IMR-90 (cell line): ENCODE measurements at regions not wholly inside any gene's neighbourhood (a gene's known extent, or its start where the extent isn't known, plus 50 kb on each side); places are given as distances from the start of the nearest gene placed in this dataset.

Source experiments
- ATAC-seq: fragments of 200-7000 bp; cut with Tn5 transposase; 2 replicates; pipeline ENCODE4 v1.9.1; 2020; ENCODE audit warnings: low read depth, mild to moderate bottlenecking, moderate library complexity
- BruUV-seq: library from RNA; stranded (reverse); fragments of 400-500 nt; replicated peaks from 2 replicates; lab custom pipeline; 2021; lab: Mats Ljungman, UMichigan
- CTCF ChIA-PET: fragments of 300-600 bp; formaldehyde crosslinking; extraction: SDS; loops from one replicate; lab custom pipeline; 2021; ENCODE audit warnings: antibody characterized with exemption; lab: Yijun Ruan, JAX
- POLR2A ChIA-PET: fragments of 300-600 bp; sonication (Branson Sonifier 250); formaldehyde crosslinking; loops from one replicate; lab custom pipeline; 2022; ENCODE audit warnings: antibody characterized with exemption; ENCODE audit not compliant: unreplicated experiment; lab: Charles Lee
- DNase-seq: peaks from one replicate; pipeline ENCODE4 v3.0.0; 2013
- H2AFZ ChIP-seq: replicated peaks from 2 replicates; pipeline ENCODE3; 2013; ENCODE audit warnings: low read length, mild to moderate bottlenecking; ENCODE audit not compliant: poor library complexity
- H2AK5ac ChIP-seq: 2 replicates; pipeline ENCODE4 v1.6.1; 2013; ENCODE audit warnings: low read depth, low read length, inconsistent platforms
- H2AK9ac ChIP-seq: replicated peaks from 2 replicates; pipeline ENCODE3; 2013; ENCODE audit warnings: mild to moderate bottlenecking, low read depth, low read length, moderate library complexity; ENCODE audit not compliant: poor library complexity
- H2BK120ac ChIP-seq: 2 replicates; pipeline ENCODE4 v1.6.1; 2013; ENCODE audit warnings: low read depth, low read length, inconsistent platforms
- H2BK15ac ChIP-seq: 3 replicates; pipeline ENCODE4 v1.6.1; 2013; ENCODE audit warnings: low read depth, low read length, inconsistent platforms
- H2BK20ac ChIP-seq: 2 replicates; pipeline ENCODE4 v1.6.1; 2013; ENCODE audit warnings: low read depth, mild to moderate bottlenecking, inconsistent platforms, low read length, moderate library complexity
- H2BK5ac ChIP-seq: 2 replicates; pipeline ENCODE4 v1.6.1; 2013; ENCODE audit warnings: mild to moderate bottlenecking, low read depth, low read length, inconsistent platforms; ENCODE audit not compliant: poor library complexity, severe bottlenecking
- H3K14ac ChIP-seq: replicated peaks from 2 replicates; pipeline ENCODE4 v1.6.1; 2013; ENCODE audit warnings: low read depth, low read length, inconsistent platforms
- H3K18ac ChIP-seq: 2 replicates; pipeline ENCODE4 v1.6.1; 2013; ENCODE audit warnings: low read depth, low read length, control low read depth
- H3K23ac ChIP-seq: 2 replicates; pipeline ENCODE4 v1.6.1; 2013; ENCODE audit warnings: low read depth, low read length, inconsistent platforms
- H3K27ac ChIP-seq: 2 replicates; pipeline ENCODE4 v1.5.1; 2013; ENCODE audit warnings: mild to moderate bottlenecking, control low read depth, low read length; ENCODE audit not compliant: insufficient read depth
- H3K27me3 ChIP-seq: 2 replicates; pipeline ENCODE4 v1.6.1; 2013; ENCODE audit warnings: low read length; ENCODE audit not compliant: control insufficient read depth, insufficient read depth
- H3K36me3 ChIP-seq: 2 replicates; pipeline ENCODE4 v1.6.1; 2013; ENCODE audit warnings: low read length, mixed read lengths; ENCODE audit not compliant: control insufficient read depth, insufficient read depth
- H3K4ac ChIP-seq: 2 replicates; pipeline ENCODE4 v1.6.1; 2013; ENCODE audit warnings: low read depth, low read length, inconsistent platforms
- H3K4me1 ChIP-seq: 2 replicates; pipeline ENCODE4 v1.6.1; 2013; ENCODE audit warnings: low read length, mixed read lengths; ENCODE audit not compliant: control insufficient read depth, insufficient read depth
- H3K4me2 ChIP-seq: 2 replicates; pipeline ENCODE4 v1.6.1; 2013; ENCODE audit warnings: low read depth, mild to moderate bottlenecking, control low read depth, low read length, moderate library complexity
- H3K4me3 ChIP-seq: 2 replicates; pipeline ENCODE4 v1.5.1; 2013; ENCODE audit warnings: low read depth, mild to moderate bottlenecking, control low read depth, low read length, moderate library complexity; ENCODE audit not compliant: insufficient read depth
- H3K56ac ChIP-seq: 2 replicates; pipeline ENCODE4 v1.6.1; 2013; ENCODE audit warnings: low read length, inconsistent platforms; ENCODE audit not compliant: insufficient read depth; ENCODE audit errors: extremely low read depth
- H3K79me1 ChIP-seq, 2 experiments: 2 replicates each; pipeline ENCODE4 v1.6.1; 2013; ENCODE audit warnings: low read length in 2 of 2, inconsistent platforms in 1 of 2, low read depth in 1 of 2
- H3K9ac ChIP-seq: 2 replicates; pipeline ENCODE4 v1.6.1; 2013; ENCODE audit warnings: low read depth, low read length, control low read depth
- H3K9me1 ChIP-seq: 2 replicates; pipeline ENCODE4 v1.6.1; 2013; ENCODE audit warnings: low read length, inconsistent platforms; ENCODE audit not compliant: insufficient read depth
- H3K9me3 ChIP-seq: 2 replicates; pipeline ENCODE4 v1.6.1; 2013; ENCODE audit warnings: low read length; ENCODE audit not compliant: control insufficient read depth, insufficient read depth
- H4K20me1 ChIP-seq: 2 replicates; pipeline ENCODE4 v1.6.1; 2013; ENCODE audit warnings: low read length, inconsistent platforms; ENCODE audit not compliant: insufficient read depth
- H4K5ac ChIP-seq: 2 replicates; pipeline ENCODE4 v1.6.1; 2013; ENCODE audit warnings: mild to moderate bottlenecking, low read depth, low read length, control low read depth
- H4K8ac ChIP-seq, 2 experiments: 2 replicates each; pipeline ENCODE4 v1.6.1; 2013; ENCODE audit warnings: low read depth in 2 of 2, low read length in 2 of 2, control low read depth in 1 of 2, inconsistent platforms in 1 of 2
- H4K91ac ChIP-seq: 2 replicates; pipeline ENCODE4 v1.6.1; 2013; ENCODE audit warnings: low read depth, low read length, inconsistent platforms; ENCODE audit not compliant: insufficient read depth
- RFX5 ChIP-seq: IDR thresholded peaks from 2 replicates; pipeline ENCODE4 v1.8.0; 2012; ENCODE audit warnings: low read depth, mild to moderate bottlenecking, low read length, moderate library complexity
- WGBS, 2 experiments: methylation state at CpG; one replicate each; pipeline versions ENCODE4 v1.1.5 to v1.1.7; 2013; ENCODE audit warnings: missing lambda C conversion rate in 2 of 2; ENCODE audit not compliant: insufficient read length in 1 of 2; ENCODE audit errors: extremely low coverage in 2 of 2; 5-methylcytosine and 5-hydroxymethylcytosine counted together
- dilution Hi-C: fragments of 300-500 bp; cut with HindIII; formaldehyde crosslinking; loops from one replicate; pipeline ENCODE4 v1.14.3; 2018; ENCODE audit warnings: low sequenced_read_pairs; ENCODE audit not compliant: unreplicated experiment
- in situ Hi-C: fragments of 300-500 bp; cut with MboI; formaldehyde crosslinking; loops from 3 replicates; pipeline ENCODE4 v1.14.3; 2019; ENCODE audit warnings: low sequenced_read_pairs, inconsistent platforms, mixed read lengths
- intact Hi-C: fragments of 100-400 bp; cut with micrococcal nuclease; formaldehyde crosslinking; loops from 2 replicates; pipeline ENCODE4 v1.10.0; 2022

GRCh38 chr4:148814030-148814429 lies 371.8 kb upstream of the NR3C2 start:
- H2AFZ ChIP-seq = no peak overlapping the region
- no peak overlapping the region for H3K18ac ChIP-seq
- intact Hi-C loops (no loop called here), dilution Hi-C loops (no loop called here), in situ Hi-C loops (no loop called here)
- H3K4me3 ChIP-seq = no peak overlapping the region
- H2BK15ac ChIP-seq = no peak overlapping the region
- no peak overlapping the region for H4K91ac ChIP-seq
- H2BK20ac ChIP-seq = no peak overlapping the region
- H4K8ac ChIP-seq = no peak overlapping the region
- ATAC-seq = no peak
- H4K5ac ChIP-seq = no peak overlapping the region
- no peak overlapping the region for H3K9ac ChIP-seq
- no peaks in the 10 kb centered on the region for H4K20me1 ChIP-seq
- no peak for TF ChIP-seq RFX5
- H2BK5ac ChIP-seq = no peak overlapping the region
- no peak overlapping the region for H3K4me2 ChIP-seq
- no peak overlapping the region for H3K23ac ChIP-seq
- H2AK5ac ChIP-seq = no peak overlapping the region
- no CpG with 5 or more reads among the region's 1 CpG for WGBS, 2 experiments
- H3K56ac ChIP-seq = no peak overlapping the region
- no TSS peak for BruUV-seq
- H2BK120ac ChIP-seq = no peak overlapping the region
- H3K9me1 ChIP-seq = no peaks in the 10 kb centered on the region
- no peak overlapping the region for H3K4ac ChIP-seq
- no peaks in the 10 kb centered on the region for H3K79me1 ChIP-seq
- H3K27ac ChIP-seq = no peak overlapping the region
- no peak for DNase-seq
- ChIA-PET POLR2A (no interaction called here), CTCF (interaction anchor here (0.6 kb wide), 1 partner anchor 211 kb away, joined by 3 read pairs; no protein-coding TSS in a partner anchor)
- H3K9me3 ChIP-seq = no peaks in the 10 kb centered on the region
- no peaks in the 10 kb centered on the region for H3K27me3 ChIP-seq
- H2AK9ac ChIP-seq = no peak overlapping the region
- H3K14ac ChIP-seq = no peak overlapping the region
- H3K36me3 ChIP-seq = no peaks in the 10 kb centered on the region
- H3K4me1 ChIP-seq = no peaks in the 10 kb centered on the region
